ENCODE measurements at regions not wholly inside any gene's neighbourhood (a gene's known extent, or its start where the extent isn't known, plus 50 kb on each side); places are given as distances from the start of the nearest gene placed in this dataset.

- peak; percentile 77 for DNase-seq
These were observed 90.5 kb upstream of the SOX9 start for GRCh38 chr17:72030067-72030899.

GRCh38 chr17:72031219-72031884 is 89.5 kb upstream of the SOX9 start:
- no peak for DNase-seq

- DNase-seq = no peak
These were observed 87.5 kb upstream of the SOX9 start for GRCh38 chr17:72033334-72033733.

GRCh38 chr17:72034000-72034399 is 86.8 kb upstream of the SOX9 start:
- DNase-seq = no peak

GRCh38 chr17:72038427-72038826 is 82.4 kb upstream of the SOX9 start:
- DNase-seq = no peak

GRCh38 chr17:72039490-72039889 is 81.3 kb upstream of the SOX9 start:
- no peak for DNase-seq

GRCh38 chr17:72046178-72046577 is 74.6 kb upstream of the SOX9 start:
- no peak for DNase-seq

GRCh38 chr17:72046643-72047612 is 73.9 kb upstream of the SOX9 start:
- DNase-seq = no peak

- no peak for DNase-seq
These were observed 70.9 kb upstream of the SOX9 start for GRCh38 chr17:72049914-72050313.

- no peak for DNase-seq
These were observed 67.8 kb upstream of the SOX9 start for GRCh38 chr17:72053036-72053435.

- DNase-seq = no peak
These were observed 67.4 kb upstream of the SOX9 start for GRCh38 chr17:72053449-72053848.

- no peak for DNase-seq
These were observed 64.7 kb upstream of the SOX9 start for GRCh38 chr17:72056155-72056554.

- no peak for DNase-seq
These were observed 64.0 kb upstream of the SOX9 start for GRCh38 chr17:72056727-72057290.

- no peak for DNase-seq
These were observed 60.7 kb upstream of the SOX9 start for GRCh38 chr17:72060084-72060483.

GRCh38 chr17:72063262-72063661 is 57.6 kb upstream of the SOX9 start:
- DNase-seq = no peak

- DNase-seq = no peak
These were observed 56.9 kb upstream of the SOX9 start for GRCh38 chr17:72063756-72064450.

- DNase-seq = no peak
These were observed 56.1 kb upstream of the SOX9 start for GRCh38 chr17:72064606-72065193.

GRCh38 chr17:72065556-72065955 is 55.3 kb upstream of the SOX9 start:
- no peak for DNase-seq

GRCh38 chr17:72068643-72069042 is 52.2 kb upstream of the SOX9 start:
- no peak for DNase-seq

GRCh38 chr17:72069586-72070202 is 51.1 kb upstream of the SOX9 start:
- no peak for DNase-seq
